Activated naive CD4-positive, alpha-beta T cell treated with Interleukin-2 at 50 U/mL for 16 hours (primary cell): ENCODE measurements at regions not wholly inside any gene's neighbourhood (a gene's known extent, or its start where the extent isn't known, plus 50 kb on each side); places are given as distances from the start of the nearest gene placed in this dataset.

ENCODE experiments used
- DNase-seq: peaks from one replicate; pipeline ENCODE4 v3.0.0-alpha.2; 2020

GRCh38 chr12:98154850-98155249 is 360.5 kb upstream of the TMPO start:
- no peak for DNase-seq

GRCh38 chr12:98156697-98157096 is 358.7 kb upstream of the TMPO start:
- DNase-seq: no peak

GRCh38 chr12:98162906-98163678 is 352.3 kb upstream of the TMPO start:
- no peak for DNase-seq

- DNase-seq: no peak
Measured at GRCh38 chr12:98172304-98172703, 343.1 kb upstream of the TMPO start.

GRCh38 chr12:98172801-98173200 is 342.6 kb upstream of the TMPO start:
- DNase-seq: no peak

- no peak for DNase-seq
Measured at GRCh38 chr12:98173773-98174427, 341.5 kb upstream of the TMPO start.

- DNase-seq: no peak
Measured at GRCh38 chr12:98174428-98174809, 341.0 kb upstream of the TMPO start.

- DNase-seq: no peak
Measured at GRCh38 chr12:98178126-98178525, 337.3 kb upstream of the TMPO start.

- no peak for DNase-seq
Measured at GRCh38 chr12:98179151-98179550, 336.2 kb upstream of the TMPO start.

GRCh38 chr12:98180603-98181002 is 334.8 kb upstream of the TMPO start:
- no peak for DNase-seq

GRCh38 chr12:98182821-98183220 is 332.6 kb upstream of the TMPO start:
- no peak for DNase-seq

- no peak for DNase-seq
Measured at GRCh38 chr12:98185606-98186005, 329.8 kb upstream of the TMPO start.

- DNase-seq: no peak
Measured at GRCh38 chr12:98188650-98189077, 326.7 kb upstream of the TMPO start.

GRCh38 chr12:98194591-98194990 is 320.8 kb upstream of the TMPO start:
- DNase-seq: no peak

GRCh38 chr12:98198261-98198982 is 317.0 kb upstream of the TMPO start:
- no peak for DNase-seq

GRCh38 chr12:98208816-98209215 is 306.6 kb upstream of the TMPO start:
- no peak for DNase-seq

- DNase-seq: no peak
Measured at GRCh38 chr12:98211909-98212695, 303.3 kb upstream of the TMPO start.

- DNase-seq: no peak
Measured at GRCh38 chr12:98213556-98213955, 301.8 kb upstream of the TMPO start.

- no peak for DNase-seq
Measured at GRCh38 chr12:98217257-98217656, 298.1 kb upstream of the TMPO start.

GRCh38 chr12:98220636-98221035 is 294.8 kb upstream of the TMPO start:
- DNase-seq: no peak

GRCh38 chr12:98221243-98221808 is 294.1 kb upstream of the TMPO start:
- DNase-seq: no peak

GRCh38 chr12:98222135-98222534 is 293.3 kb upstream of the TMPO start:
- DNase-seq: no peak
